CD4-positive, alpha-beta T cell treated with Interleukin-17A for 4 hours (primary cell): ENCODE measurements at regions not wholly inside any gene's neighbourhood (a gene's known extent, or its start where the extent isn't known, plus 50 kb on each side); places are given as distances from the start of the nearest gene placed in this dataset.
A peak's percentile ranks its signal among the peaks of the same experiment; 100 is the strongest.
"Not testable (repeated sequence)": the region's sequence is repeated elsewhere in the genome, so short reads cannot be mapped to it uniquely, and the experiment has no call there.

Source experiments
- DNase-seq: peaks from one replicate; pipeline ENCODE4 v3.0.0-alpha.2; 2020; ENCODE audit warnings: mixed read lengths

DNA sequence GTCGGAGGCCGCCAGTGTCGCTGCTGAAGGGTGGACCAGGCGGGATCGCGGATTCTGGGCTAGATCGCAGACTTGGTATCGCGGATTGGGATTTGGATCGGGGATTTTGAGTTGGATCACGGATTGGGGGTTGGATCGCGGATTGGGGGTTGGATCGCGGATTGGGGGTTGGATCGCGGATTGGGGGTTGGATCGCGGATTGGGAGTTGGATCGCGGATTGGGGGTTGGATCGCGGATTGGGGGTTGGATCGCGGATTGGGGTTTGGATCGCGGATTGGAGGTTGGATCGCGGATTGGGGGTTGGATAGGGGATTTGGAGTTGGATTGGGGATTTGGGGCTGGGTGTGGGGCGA lies 93.1 kb upstream of the THOC3 start:
- DNase-seq, result not testable (repeated sequence)

DNA sequence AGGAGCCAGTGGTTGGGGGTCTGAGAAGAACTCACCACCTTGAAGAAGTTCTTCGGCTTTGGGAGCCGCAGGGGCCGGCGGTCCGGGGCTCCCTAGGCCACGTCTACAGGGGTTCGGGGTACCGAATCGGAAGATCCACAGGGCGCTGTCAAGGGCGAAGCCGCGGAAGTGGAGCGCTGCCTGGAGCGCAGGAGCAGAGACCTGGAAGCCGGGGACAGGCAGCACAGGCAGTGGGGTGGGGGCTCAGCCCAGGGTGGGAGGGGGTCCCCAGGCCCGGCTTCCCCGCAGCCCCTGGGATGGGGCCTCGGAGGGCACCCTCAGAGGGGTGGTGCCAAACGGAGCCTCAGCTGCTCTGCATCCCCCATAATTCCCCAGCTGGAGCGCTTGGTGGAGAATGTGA lies 93.5 kb upstream of the THOC3 start:
- not testable (repeated sequence) for DNase-seq

DNA sequence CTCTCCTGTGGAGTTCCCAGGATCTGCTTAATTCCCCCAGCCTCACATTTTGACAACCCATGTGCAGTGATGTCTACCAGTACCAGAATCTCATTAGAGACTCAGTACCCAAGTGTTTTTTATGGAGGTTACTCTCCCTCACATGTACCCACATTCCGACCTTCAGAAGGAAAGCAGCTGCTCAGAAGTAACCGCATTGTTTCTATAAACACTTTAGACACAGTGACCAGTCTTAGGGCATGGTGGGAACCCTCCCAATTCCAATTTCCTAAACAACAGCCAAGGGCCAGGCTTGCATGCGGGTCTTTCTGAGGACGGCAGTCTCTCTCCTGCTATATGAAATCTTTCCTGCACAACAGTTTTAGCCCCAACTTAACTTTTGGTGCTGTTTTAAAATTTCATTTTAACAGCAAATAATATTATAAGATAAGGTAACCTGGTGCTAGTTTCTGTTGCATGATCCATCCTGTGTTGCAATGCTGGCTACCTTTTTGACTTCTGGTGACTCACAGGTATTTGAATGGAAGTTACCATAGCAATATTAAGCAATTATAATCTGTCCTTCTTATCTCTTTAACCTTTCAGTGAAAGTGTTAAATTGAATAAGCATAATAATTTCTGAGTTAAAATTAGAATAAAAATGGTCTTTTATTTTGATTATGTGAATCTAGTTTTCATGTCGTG lies 98.3 kb upstream of the THOC3 start:
- DNase-seq, result not testable (repeated sequence)

DNA sequence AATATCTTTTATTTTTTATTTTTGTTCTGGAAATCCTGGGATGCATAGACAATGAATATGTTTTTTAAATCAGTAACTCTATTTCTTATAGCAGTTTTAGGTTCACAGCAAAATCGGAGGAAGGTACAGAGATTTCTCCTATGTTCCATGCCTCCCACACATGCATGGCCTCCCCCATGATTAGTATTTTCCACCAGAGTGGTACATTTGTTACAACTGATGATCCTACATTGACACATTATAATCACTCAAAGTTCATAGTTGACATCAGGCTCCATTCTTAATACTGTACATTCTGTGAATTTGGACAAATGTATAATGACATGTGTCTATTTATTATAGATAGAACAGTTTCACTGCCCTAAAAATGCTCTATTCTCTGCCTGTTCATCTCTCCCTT lies 99.0 kb upstream of the THOC3 start:
- not testable (repeated sequence) for DNase-seq

DNA sequence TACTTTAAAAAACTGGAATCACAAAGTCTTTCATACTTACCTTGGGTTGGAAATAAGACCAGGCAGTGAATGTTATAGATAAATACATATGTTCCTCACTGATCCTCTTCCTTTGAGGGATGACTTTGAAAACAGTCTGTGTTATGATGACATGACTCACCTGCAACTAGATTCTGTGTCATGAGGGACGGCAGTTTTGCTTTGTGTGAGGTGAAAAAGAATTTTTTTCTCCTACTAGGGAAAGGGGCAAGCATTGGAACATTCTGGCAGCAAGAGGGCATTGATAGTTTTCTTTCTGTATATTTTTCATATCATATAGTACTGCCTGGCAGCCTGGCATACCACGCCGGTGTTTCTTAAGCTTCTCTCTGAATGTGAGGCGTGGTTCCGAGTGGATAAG lies 99.8 kb upstream of the THOC3 start:
- DNase-seq, result peak; percentile 23

DNA sequence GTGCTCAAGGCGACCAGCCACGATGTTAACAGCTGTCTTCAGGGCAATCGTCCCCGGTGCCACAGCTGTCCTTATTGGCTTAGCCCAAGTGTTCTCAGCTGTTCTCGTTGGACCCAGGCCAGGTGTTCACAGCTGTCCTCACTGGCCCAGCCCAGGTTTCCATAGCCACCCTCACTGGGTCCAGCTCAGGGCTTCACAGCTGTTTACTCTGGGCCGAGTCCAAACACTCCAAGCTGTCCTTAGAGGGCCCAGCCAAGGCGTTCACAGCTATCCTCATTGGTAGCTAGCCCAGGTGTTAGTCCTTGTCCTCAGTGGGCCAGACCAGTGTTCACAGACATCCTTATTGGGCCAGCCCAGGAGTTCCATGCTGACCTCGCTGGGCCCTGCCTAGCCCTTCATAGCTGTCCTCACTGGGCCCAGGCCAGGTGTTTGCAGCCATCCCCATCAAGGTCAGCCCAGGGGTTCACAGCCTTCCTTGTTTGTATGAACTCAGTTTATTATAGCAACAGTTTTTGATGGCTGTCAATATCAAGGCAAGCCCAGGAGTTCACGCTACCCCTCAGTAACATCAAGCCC lies 106.0 kb upstream of the THOC3 start:
- not testable (repeated sequence) for DNase-seq

DNA sequence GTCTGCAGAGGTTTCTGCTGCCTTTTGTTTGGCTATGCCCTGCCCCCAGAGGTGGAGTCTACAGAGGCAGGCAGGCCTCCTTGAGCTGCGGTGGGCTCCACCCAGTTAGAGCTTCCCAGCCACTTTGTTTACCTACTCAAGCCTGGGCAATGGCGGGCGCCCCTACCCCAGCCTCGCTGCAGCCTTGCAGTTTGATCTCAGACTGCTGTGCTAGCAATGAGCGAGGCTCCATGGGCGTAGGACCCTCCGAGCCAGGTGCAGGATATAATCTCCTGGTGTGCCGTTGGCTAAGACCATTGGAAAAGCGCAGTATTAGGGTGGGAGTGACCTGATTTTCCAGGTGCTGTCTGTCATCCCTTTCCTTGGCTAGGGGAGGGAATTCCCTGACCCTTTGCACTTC lies 115.6 kb upstream of the THOC3 start:
- not testable (repeated sequence) for DNase-seq

DNA sequence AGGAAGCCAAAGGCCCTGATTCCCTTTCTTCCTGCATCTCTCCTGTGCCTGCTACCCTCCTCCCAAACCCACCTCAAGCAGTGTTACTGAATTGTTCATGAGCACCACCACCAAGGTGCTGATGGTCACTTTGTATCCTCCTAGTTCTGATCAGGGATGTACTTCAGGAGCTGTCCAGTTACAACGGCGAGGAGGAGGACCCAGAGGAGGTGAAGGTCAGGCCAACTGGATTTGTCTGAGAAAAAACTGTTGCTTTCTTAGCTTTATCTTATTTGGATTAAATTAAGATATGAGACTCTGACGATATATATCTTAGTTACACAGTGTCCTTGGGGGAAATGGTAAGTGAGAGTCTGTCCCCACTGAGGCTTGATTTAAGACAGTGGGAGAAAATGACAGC lies 135.0 kb upstream of the THOC3 start:
- not testable (repeated sequence) for DNase-seq

DNA sequence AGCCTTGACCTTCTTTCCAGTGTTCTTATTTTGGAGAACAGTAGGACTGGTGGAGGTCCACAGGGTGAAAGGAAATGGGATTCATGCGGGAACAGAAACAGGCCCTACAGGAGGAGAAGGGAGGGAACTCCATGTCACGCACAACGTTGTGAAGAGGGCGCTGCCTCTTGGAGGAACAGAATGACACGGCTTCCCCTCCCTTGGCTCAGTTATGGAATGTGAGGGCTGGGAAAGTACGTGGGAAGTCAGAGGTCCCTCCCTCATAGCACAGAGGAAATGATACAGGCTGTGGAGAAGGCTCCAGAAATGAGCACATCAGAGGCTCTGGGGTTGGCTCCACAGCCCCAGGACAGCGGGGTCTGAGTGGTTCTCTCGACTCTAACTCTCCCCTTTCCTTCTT lies 125.3 kb upstream of the SIMC1 start:
- DNase-seq, result not testable (repeated sequence)

DNA sequence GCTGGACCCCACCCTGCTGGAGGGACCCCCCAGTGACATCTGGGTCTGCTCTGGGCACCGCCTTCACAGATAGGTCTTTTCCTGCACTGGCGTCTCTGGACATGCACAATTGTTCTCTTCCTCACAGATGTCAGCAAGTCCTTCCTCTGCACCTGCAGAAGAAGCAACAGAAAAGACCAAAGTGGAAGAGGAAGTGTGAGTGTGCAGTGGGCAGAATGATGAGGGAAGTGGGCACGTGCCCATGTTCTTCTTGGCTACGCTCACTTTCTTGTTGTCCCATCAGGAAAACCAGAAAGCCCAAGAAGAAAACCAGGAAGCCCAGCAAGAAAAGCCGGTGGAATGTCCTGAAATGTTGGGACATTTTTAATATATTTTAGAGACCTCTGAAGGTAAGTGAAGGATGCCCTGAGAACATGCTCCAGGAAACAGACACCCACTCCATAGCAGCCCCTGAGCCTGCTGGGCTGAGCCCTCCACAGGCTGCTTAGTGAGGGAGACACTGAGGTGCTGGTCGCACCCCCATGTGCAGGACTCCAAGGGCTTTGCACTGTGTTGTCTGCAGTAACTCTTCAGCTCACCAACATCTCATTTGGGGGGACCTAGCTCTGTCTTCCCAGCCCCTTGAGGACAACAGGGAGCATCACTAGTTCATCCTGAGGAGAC lies 124.4 kb upstream of the SIMC1 start:
- not testable (repeated sequence) for DNase-seq

DNA sequence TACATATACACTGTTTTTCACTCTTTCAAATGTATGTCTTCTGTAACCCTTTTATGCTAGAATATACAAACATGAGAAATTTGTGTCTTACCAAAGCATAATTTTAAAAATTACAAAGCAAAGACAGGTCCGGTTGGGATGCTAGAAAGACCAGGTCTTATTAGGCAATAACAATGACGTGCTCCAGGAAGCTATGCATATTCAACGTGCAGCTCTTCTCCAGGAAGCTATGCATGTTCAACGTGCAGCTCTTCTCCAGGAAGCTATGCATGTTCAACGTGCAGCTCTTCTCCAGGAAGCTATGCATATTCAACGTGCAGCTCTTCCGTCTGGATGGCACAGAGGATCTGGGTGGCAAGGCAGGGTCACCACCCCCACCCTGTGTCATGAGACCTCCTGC lies 123.4 kb upstream of the SIMC1 start:
- not testable (repeated sequence) for DNase-seq

DNA sequence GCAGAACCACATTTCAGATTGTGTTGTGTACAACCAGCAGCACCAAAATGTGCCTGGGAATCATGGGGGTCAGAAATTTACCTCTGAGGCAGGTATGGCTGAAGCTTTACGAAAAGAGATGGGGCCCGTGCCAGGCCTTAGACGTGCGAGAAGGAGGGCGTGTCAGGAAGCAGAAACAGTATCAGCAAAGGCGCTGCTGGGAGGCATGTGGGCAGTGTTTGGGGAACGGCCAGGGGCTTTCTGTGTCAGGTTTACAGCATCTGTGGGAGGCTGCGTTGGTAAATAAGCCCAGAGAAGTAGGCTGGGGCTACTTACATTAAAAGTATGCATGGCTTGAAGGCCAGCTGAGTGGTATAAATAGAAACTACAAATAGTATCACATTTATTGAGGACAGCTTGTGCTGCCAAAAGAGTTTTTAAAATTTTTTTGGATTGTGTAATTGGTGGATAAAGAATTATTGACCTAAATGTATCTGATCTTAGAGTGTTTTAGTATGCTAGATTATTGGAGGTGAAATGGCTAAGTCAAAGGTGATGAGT lies 120.5 kb upstream of the SIMC1 start:
- not testable (repeated sequence) for DNase-seq

DNA sequence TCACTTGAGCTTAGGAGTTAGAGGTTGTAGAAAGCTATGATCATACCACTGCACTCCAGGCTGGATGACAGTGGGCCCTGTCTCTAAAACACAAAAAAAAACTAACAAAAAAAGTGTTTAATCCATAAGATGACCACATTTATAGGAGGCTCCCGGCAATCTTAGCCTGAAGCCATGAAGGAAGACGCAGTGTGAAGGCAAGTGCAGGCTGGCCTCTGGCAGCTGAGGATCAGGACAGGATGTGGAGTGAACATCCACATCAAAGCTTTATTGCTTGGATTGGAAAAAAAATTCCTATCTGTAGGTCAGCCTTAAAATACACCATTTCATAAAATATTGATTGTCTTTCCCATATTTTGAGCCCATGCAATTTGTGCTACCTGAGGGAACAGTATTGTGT lies 115.9 kb upstream of the SIMC1 start:
- not testable (repeated sequence) for DNase-seq

DNA sequence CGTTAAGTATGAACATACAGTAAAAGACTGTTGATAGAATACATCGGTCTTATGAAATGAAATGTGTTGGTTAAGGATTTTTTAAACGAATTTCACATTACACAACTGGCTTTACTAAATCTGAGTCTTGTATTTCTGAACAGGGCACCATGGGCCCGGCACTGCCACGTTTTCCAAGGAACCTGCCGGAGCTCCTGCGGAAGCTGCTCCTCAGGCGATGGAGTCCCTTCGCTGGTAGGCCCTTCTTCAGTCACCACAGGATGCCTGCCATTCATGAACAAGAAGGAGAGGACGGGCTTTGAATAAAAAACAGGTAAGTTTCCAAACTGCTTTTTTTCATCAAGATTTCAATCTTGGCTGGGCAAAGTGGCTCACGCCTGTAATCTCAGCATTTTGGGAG lies 114.1 kb upstream of the SIMC1 start:
- DNase-seq, result not testable (repeated sequence)

DNA sequence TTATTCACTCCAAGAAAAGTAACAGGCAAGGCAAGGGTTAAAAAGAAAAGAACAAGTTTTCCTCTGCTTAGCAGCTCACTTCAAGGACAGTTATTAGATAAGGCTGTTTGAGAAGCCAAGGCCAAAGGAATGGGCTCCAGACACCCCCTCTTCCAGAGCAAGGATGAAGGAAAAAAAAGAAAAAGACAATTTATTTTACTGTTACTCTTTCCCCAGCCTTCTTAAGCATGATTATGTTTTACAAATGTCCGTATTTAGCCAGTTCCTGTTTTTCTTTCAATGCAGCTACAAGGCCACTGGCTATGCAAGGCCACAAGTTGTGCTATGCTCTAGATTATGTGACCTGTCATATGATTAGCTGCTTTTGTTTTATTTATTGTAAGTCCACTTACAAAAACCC lies 106.5 kb upstream of the SIMC1 start:
- DNase-seq, result no peak

DNA sequence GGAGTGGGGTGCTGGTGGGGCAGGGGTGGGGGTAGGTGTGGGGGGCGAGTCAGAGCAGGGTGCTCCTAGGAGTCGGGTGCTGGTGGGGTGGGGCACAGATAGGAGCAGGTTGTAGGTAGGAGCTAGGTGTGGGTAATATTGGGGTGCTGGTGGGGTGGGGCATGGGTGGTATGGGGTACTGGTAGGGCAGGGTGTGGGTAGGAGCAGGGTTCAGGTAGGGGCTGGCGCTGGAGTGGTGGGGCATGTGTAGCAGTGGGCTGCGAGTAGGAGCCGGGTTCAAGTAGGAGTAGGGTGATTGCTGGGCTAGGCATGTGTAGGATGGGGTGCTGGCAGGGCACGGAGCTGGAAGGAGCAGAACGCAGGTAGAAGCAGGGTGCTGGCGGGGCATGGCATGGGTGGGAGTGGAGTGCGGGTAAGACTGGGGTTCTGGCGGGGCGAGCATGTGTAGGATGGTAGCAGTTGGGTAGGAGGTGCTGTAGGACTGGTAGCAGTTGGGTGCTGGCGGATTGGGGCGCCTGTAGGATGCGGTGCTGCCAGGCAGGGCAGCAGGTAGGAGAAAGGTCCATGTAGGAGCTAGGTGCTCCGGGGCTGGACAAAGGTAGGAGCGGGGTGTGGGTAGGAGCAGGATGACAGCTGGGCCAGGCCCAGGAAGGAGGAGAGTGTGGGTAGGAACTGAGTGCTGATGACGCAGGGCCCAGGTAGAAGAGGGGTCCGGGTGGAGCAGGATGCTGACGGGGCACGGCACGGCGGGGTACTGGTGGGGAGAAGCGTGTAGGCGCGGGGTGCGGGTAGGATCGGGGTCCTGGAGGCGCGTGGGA lies 105.5 kb upstream of the SIMC1 start:
- DNase-seq, result peak; percentile 40

DNA sequence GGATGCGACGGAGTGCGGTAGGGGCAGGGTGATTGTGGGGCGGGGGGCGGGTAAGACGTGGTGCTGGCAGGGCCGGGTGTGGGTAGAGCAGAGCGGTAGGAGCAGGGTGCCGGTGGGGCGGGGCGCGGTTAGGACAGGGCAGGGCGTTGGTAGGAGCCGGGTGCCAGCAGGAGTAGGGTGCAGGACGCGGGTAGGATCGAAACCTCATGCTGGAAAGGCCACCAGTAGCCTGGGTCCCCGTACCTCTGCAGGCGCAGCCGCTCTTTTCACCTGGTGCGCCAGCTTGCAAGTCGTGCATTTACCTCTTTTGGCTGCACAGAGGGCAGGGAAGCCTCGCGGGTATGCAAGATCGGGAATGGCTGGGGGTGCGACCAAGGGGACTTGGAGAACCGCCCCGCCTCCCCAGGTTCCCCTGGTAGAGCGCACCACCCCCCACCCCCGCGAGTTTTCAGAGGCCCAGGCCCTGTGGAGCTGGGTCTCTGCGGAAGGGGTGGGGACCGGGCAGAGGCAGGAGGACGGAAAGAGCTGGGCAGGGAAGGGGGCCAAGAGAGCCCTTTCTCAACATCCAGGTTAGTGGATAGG lies 104.8 kb upstream of the SIMC1 start:
- peak; percentile 33 for DNase-seq

DNA sequence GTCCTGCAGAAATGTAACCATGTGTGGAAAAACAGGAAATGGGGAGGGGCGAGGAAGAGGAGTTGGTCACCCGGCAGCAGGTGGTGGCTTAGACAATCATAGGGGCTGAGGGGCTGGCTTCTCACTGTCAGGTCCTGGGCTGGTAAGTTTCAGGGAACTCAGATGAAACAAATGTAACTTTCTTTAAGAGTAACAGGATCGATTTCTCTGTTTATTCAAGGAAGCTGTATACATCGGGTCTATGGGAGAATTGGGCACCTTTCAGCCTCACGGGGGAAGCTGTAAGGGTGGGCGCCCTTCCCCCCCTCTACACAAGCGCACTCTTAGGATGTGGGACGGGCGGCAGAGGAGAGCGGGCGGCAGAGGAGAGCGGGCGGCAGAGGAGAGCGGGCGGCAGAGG lies 104.3 kb upstream of the SIMC1 start:
- DNase-seq, result peak; percentile 21

DNA sequence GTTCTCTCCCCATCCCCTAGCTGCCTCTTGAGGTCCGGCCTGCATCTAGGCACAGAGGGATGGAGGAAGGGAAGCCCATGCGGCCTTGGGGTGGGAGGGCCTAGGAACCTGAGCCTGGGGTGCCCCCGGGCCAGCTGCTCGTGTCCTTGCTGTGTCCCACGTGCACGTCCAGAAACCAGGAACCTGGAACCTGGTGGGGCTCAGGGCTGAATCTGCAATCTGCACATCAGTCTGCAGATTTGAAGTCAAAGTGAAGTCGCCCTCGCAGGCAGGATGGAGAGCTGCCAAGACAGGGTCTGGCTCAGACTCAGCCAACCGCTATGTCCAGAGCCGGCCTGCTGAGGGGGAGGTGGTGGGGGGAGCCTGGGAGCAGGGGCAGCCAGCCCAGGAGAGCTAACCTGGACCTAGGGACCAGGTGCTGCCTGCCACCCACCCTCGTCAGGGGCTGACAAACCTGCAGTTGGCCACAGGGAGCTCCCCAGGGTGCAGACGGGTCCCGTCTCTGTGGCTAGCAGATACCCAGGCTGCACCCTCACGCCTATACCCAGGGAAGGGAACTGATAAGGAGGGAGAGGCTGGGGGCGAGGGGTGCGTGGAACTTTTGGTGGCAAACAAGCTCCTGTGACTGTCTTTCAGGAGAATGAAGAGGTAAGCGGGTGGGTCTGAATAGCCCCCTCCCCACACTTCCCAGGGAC lies 103.5 kb upstream of the SIMC1 start:
- DNase-seq, result no peak

DNA sequence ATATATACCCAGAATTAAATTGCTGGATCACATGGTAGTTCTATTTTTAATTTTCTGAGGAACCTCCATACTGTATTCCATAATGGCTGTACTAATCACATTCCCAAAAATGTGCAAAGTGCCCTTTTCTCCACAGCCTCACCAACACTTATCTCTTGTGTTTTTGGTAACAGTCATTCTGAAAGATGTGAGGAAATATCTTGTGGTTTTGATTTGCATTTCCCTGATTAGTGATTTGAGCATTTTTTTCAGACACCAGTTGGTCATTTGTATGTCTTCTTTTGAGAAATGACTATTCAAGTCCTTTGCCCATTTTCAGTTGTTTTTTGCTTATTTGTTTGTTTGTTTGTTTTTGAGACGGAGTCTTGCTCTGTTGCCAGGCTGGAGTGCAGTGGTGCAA lies 98.1 kb upstream of the SIMC1 start:
- DNase-seq, result not testable (repeated sequence)

DNA sequence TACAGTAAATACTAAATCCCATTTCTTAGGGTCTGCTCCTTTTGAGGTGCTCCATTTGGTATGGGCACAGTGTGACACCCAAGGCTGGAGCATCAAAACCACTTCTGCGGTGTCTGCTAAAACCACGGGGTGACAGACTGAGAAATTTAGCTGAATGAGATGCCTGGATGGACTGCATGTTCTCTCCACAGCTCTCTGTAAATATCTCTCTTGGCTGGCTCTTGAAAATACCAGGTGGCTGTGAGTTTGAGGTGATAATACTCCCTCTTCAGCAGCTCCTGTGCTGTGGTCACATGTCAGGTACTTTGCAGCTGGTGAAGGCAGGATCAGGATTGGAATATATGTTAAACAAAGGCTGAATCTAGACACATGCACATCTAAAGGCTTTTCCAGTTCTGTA lies 93.7 kb upstream of the SIMC1 start:
- no peak for DNase-seq

DNA sequence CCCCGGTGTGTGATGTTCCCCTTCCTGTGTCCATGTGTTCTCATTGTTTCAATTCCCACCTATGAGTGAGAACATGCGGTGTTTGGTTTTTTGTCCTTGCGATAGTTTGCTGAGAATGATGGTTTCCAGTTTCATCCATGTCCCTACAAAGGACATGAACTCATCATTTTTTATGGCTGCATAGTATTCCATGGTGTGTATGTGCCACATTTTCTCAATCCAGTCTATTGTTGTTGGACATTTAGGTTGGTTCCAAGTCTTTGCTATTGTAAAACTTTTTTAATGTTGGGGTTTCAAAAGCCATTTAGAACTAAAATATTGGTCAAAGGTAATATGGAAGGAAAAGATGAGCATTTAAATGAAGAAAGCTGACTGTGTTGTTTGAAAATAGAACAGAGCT lies 88.3 kb upstream of the SIMC1 start:
- not testable (repeated sequence) for DNase-seq
